SK-N-SH treated with all-trans-retinoic acid at 6 μM for 48 hours (cell line): ENCODE measurements at regions not wholly inside any gene's neighbourhood (a gene's known extent, or its start where the extent isn't known, plus 50 kb on each side); places are given as distances from the start of the nearest gene placed in this dataset.

Experiments
- ATAC-seq: fragments of 200-7000 bp; cut with Tn5 transposase; 3 replicates; pipeline ENCODE4 v1.9.1; 2020; ENCODE audit warnings: mild to moderate bottlenecking, moderate library complexity
- CREB5 ChIP-seq: fragments of 250-450 bp; sonication (Bioruptor Pico); IDR thresholded peaks from 2 replicates; pipeline ENCODE4 v1.5.1; 2020; ENCODE audit warnings: low read depth, mild to moderate bottlenecking, moderate library complexity
- CSDC2 ChIP-seq: fragments of 250-450 bp; sonication (Bioruptor Pico); IDR thresholded peaks from 2 replicates; pipeline ENCODE4 v1.5.0; 2020; ENCODE audit warnings: mild to moderate bottlenecking, moderate library complexity
- CSRNP3 ChIP-seq: fragments of 250-450 bp; sonication (Bioruptor Pico); IDR thresholded peaks from 2 replicates; pipeline ENCODE4 v1.5.1; 2021; ENCODE audit warnings: mild to moderate bottlenecking, moderate library complexity
- GLIS3 ChIP-seq: fragments of 250-450 bp; sonication (Bioruptor Pico); IDR thresholded peaks from 2 replicates; pipeline ENCODE4 v1.5.0; 2020; ENCODE audit warnings: mild to moderate bottlenecking, moderate library complexity
- ISL1 ChIP-seq: fragments of 250-450 bp; sonication (Bioruptor Pico); IDR thresholded peaks from 2 replicates; pipeline ENCODE4 v2.1.2; 2022; ENCODE audit warnings: mild to moderate bottlenecking, moderate library complexity
- PATZ1 ChIP-seq: fragments of 250-450 bp; sonication (Bioruptor Pico); IDR thresholded peaks from 2 replicates; pipeline ENCODE4 v1.8.0; 2020; ENCODE audit warnings: mild to moderate bottlenecking, moderate library complexity, borderline replicate concordance
- POU6F1 ChIP-seq: fragments of 250-450 bp; sonication (Bioruptor Pico); IDR thresholded peaks from 2 replicates; pipeline ENCODE4 v1.8.0; 2021; ENCODE audit warnings: low read depth, mild to moderate bottlenecking, moderate library complexity, borderline replicate concordance
- RARB ChIP-seq: fragments of 250-450 bp; sonication (Bioruptor Pico); IDR thresholded peaks from 2 replicates; pipeline ENCODE4 v1.8.0; 2021; ENCODE audit warnings: mild to moderate bottlenecking, moderate library complexity
- SNAI2 ChIP-seq: fragments of 250-450 bp; sonication (Bioruptor Pico); IDR thresholded peaks from 2 replicates; pipeline ENCODE4 v1.5.0; 2020; ENCODE audit warnings: mild to moderate bottlenecking, moderate library complexity
- TCF4 ChIP-seq: fragments of 250-450 bp; sonication (Bioruptor Pico); IDR thresholded peaks from 2 replicates; pipeline ENCODE4 v1.8.0; 2021; ENCODE audit warnings: mild to moderate bottlenecking, moderate library complexity, borderline replicate concordance
- TOX ChIP-seq: fragments of 250-450 bp; sonication (Bioruptor Pico); IDR thresholded peaks from 2 replicates; pipeline ENCODE4 v1.8.0; 2021; ENCODE audit warnings: mild to moderate bottlenecking, moderate library complexity, borderline replicate concordance
- TSHZ2 ChIP-seq: fragments of 250-450 bp; sonication (Bioruptor Pico); IDR thresholded peaks from 2 replicates; pipeline ENCODE4 v1.5.0; 2020; ENCODE audit warnings: mild to moderate bottlenecking, moderate library complexity
- ZFP30 ChIP-seq: fragments of 450-650 bp; formaldehyde crosslinking; IDR thresholded peaks from 2 replicates; pipeline ENCODE4 v1.5.0; 2022; ENCODE audit warnings: mild to moderate bottlenecking, moderate library complexity
- ZNF70 ChIP-seq: fragments of 450-650 bp; formaldehyde crosslinking; IDR thresholded peaks from 2 replicates; pipeline ENCODE4 v1.5.0; 2020; ENCODE audit warnings: mild to moderate bottlenecking, moderate library complexity
- ZNF8 ChIP-seq: fragments of 450-650 bp; formaldehyde crosslinking; IDR thresholded peaks from 2 replicates; pipeline ENCODE4 v1.5.0; 2020; ENCODE audit warnings: mild to moderate bottlenecking, moderate library complexity

GRCh38 chr13:75186379-75186778 lies 295.6 kb downstream of the TBC1D4 start (continued):
- no peak for TF ChIP-seq SNAI2 (CRISPR knock-in tag)
- no peak for TF ChIP-seq ZNF70
- no peak for TF ChIP-seq RARB

GRCh38 chr13:75181906-75182305 lies 300.1 kb downstream of the TBC1D4 start:
- ATAC-seq, result peak; percentile 56
- TF ChIP-seq GLIS3 (CRISPR knock-in tag) (0 out of 2 replicates have a peak, but pooled peaks have one; percentile 71), ZNF70 (no peak), CSDC2 (CRISPR knock-in tag) (no peak), TSHZ2 (CRISPR knock-in tag) (no peak), CREB5 (CRISPR knock-in tag) (no peak; the same call in 1 of the 2 replicates), ISL1 (CRISPR knock-in tag) (peak; percentile 91), CSRNP3 (CRISPR knock-in tag) (no peak), ZNF8 (no peak), PATZ1 (CRISPR knock-in tag) (no peak), TOX (CRISPR knock-in tag) (no peak), TCF4 (CRISPR knock-in tag) (no peak)

- peak; percentile 83 for ATAC-seq
- no peak for TF ChIP-seq ZFP30 (CRISPR knock-in tag)
- peak; percentile 88 for TF ChIP-seq ISL1 (CRISPR knock-in tag)
- TF ChIP-seq ZNF70, result no peak
- no peak for TF ChIP-seq ZNF8
- 0 out of 2 replicates have a peak, but pooled peaks have one; percentile 4 for TF ChIP-seq POU6F1 (CRISPR knock-in tag)
- TF ChIP-seq PATZ1 (CRISPR knock-in tag), result no peak
- TF ChIP-seq CSDC2 (CRISPR knock-in tag), result no peak
- no peak for TF ChIP-seq TSHZ2 (CRISPR knock-in tag)
These were observed 301.0 kb downstream of the TBC1D4 start for GRCh38 chr13:75180805-75181455.
